22Rv1 (cell line): ENCODE measurements at regions not wholly inside any gene's neighbourhood (a gene's known extent, or its start where the extent isn't known, plus 50 kb on each side); places are given as distances from the start of the nearest gene placed in this dataset.

Experiments used
- H3K27ac ChIP-seq: fragments of 450-650 bp; 2 replicates; pipeline ENCODE4 v1.5.1; 2017
- ZFX ChIP-seq: fragments of 450-650 bp; IDR thresholded peaks from 2 replicates; pipeline ENCODE4 v1.6.1; 2017; ENCODE audit warnings: antibody characterized with exemption, borderline replicate concordance
- TF ChIP-seq, protein P1 (sequence below): fragments of 450-650 bp; IDR thresholded peaks from 2 replicates; pipeline ENCODE4 v1.5.1; 2017; ENCODE audit warnings: mild to moderate bottlenecking

DNA sequence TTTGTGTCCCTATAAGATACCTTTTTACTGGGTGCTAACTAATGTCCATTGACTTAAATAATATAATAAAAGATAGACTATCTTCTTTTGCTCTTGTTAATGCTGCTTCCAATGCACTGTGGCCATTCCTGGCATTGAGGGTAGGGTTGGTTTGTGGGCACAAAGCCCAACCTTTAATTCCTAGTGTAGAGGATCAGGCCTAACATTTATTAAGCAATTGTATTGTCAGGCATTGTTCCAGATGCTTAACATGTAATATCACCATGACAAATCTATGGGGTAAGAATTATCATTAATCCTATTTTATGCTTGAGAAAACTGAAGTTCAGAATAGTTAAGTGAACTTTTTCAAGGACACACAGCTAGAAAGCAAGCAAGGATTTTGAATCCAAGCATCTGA, 60.4 kb upstream of the GPBP1 start:
- no peak for TF ChIP-seq ZFX
- TF ChIP-seq, protein P1, sequence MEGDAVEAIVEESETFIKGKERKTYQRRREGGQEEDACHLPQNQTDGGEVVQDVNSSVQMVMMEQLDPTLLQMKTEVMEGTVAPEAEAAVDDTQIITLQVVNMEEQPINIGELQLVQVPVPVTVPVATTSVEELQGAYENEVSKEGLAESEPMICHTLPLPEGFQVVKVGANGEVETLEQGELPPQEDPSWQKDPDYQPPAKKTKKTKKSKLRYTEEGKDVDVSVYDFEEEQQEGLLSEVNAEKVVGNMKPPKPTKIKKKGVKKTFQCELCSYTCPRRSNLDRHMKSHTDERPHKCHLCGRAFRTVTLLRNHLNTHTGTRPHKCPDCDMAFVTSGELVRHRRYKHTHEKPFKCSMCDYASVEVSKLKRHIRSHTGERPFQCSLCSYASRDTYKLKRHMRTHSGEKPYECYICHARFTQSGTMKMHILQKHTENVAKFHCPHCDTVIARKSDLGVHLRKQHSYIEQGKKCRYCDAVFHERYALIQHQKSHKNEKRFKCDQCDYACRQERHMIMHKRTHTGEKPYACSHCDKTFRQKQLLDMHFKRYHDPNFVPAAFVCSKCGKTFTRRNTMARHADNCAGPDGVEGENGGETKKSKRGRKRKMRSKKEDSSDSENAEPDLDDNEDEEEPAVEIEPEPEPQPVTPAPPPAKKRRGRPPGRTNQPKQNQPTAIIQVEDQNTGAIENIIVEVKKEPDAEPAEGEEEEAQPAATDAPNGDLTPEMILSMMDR = no peak
- no peak overlapping the region for H3K27ac ChIP-seq

DNA sequence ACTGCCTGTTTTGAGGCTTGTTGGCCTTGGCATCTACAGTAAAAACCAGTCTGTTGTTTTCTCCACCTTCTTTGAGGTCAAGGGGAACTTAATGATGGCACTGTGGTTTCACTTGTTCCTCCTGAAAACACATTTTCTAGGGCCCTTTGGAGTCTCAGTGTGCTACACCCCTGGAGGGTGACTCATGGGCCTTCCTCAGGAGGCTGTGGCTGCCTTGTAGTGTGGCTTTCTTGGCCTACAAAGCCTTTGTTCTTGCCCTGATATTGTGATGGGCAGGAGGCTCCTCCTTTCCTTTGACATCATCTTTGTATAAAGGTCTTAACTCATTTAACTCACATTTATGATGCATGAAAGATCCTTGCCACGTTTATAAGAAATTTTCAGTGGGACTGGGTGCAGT, 56.3 kb upstream of the GPBP1 start:
- TF ChIP-seq, protein P1 = no peak
- TF ChIP-seq ZFX = no peak
- H3K27ac ChIP-seq = no peak overlapping the region

DNA sequence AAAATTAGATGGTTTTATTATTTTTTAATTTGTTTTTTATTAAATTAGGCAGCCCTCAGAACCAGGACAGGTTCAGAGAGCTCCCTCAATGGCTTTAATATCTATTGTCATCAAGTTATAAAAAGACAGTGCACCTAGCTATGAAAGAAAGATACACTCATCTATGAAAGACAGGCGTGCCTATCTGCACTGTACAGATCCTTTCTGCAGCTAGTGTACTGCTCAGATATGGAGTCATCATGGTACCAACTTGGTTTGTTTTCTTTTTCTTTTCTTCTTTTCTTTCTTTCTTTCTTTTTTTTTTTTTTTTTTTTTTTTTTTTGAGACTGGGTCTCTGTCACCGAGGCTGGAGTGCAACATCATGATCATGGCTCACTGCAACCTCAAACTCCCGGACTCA, 54.8 kb upstream of the GPBP1 start:
- TF ChIP-seq, protein P1 = no peak
- TF ChIP-seq ZFX = no peak
- no peak overlapping the region for H3K27ac ChIP-seq

DNA sequence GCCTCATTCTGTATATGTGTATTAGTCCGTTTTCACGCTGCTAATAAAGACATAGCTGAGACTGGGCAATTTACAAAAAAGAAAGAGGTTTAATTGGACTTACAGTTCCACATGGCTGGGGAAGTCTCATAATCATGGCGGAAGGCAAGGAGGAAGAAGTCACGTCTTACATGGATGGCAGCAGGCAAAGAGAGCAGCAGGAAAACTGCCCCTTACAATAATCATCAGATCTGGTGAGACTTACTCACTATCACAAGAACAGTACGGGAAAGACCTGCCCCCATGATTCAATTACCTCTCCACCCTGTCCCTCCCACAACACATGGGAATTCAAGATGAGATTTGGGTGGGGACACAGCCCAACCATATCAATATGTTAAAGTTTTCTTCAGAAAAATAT, 49.8 kb upstream of the GPBP1 start:
- H3K27ac ChIP-seq = no peak overlapping the region
- no peak for TF ChIP-seq ZFX
- TF ChIP-seq, protein P1 = no peak
